Ishikawa (cell line): ENCODE measurements at regions not wholly inside any gene's neighbourhood (a gene's known extent, or its start where the extent isn't known, plus 50 kb on each side); places are given as distances from the start of the nearest gene placed in this dataset.

Experiments used
- CEBPB ChIP-seq: IDR thresholded peaks from 2 replicates; pipeline ENCODE4 v1.6.1; 2012
- CREB1 ChIP-seq: IDR thresholded peaks from 2 replicates; pipeline ENCODE4 v1.6.1; 2012; ENCODE audit warnings: low read depth
- EGR1 ChIP-seq: IDR thresholded peaks from 2 replicates; pipeline ENCODE4 v1.6.1; 2012
- EP300 ChIP-seq: IDR thresholded peaks from 2 replicates; pipeline ENCODE4 v1.6.1; 2012; ENCODE audit warnings: borderline replicate concordance
- FOXM1 ChIP-seq: IDR thresholded peaks from 2 replicates; pipeline ENCODE4 v1.6.1; 2012; ENCODE audit warnings: low read depth, borderline replicate concordance
- NFIC ChIP-seq: IDR thresholded peaks from 2 replicates; pipeline ENCODE4 v1.6.1; 2012
- RAD21 ChIP-seq: IDR thresholded peaks from 2 replicates; pipeline ENCODE4 v1.6.1; 2012; ENCODE audit warnings: low read depth
- REST ChIP-seq: IDR thresholded peaks from 2 replicates; pipeline ENCODE4 v1.6.1; 2012; ENCODE audit warnings: low read depth, mild to moderate bottlenecking
- TAF1 ChIP-seq: IDR thresholded peaks from 2 replicates; pipeline ENCODE4 v1.6.1; 2012; ENCODE audit warnings: low read depth, mild to moderate bottlenecking
- TCF12 ChIP-seq: IDR thresholded peaks from 2 replicates; pipeline ENCODE4 v1.6.1; 2012; ENCODE audit warnings: low read depth
- TEAD4 ChIP-seq: IDR thresholded peaks from 2 replicates; pipeline ENCODE4 v1.6.1; 2012
- YY1 ChIP-seq: IDR thresholded peaks from 2 replicates; pipeline ENCODE4 v1.6.1; 2012; ENCODE audit warnings: low read depth
- ZBTB7A ChIP-seq: IDR thresholded peaks from 2 replicates; pipeline ENCODE4 v1.6.1; 2012; ENCODE audit warnings: low read depth
- TF ChIP-seq, protein P1 (sequence below): IDR thresholded peaks from 2 replicates; pipeline ENCODE4 v1.6.1; 2012

GRCh38 chr22:47228767-47229166, 466.3 kb downstream of the TBC1D22A start:
- TF ChIP-seq CEBPB (no peak), NFIC (no peak), TCF12 (no peak), YY1 (no peak), FOXM1 (no peak), ZBTB7A (no peak), EP300 (no peak), REST (no peak), TEAD4 (no peak), TAF1 (no peak), CREB1 (no peak), EGR1 (no peak), RAD21 (no peak)
- TF ChIP-seq, protein P1, sequence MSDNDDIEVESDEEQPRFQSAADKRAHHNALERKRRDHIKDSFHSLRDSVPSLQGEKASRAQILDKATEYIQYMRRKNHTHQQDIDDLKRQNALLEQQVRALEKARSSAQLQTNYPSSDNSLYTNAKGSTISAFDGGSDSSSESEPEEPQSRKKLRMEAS, result no peak

DNA sequence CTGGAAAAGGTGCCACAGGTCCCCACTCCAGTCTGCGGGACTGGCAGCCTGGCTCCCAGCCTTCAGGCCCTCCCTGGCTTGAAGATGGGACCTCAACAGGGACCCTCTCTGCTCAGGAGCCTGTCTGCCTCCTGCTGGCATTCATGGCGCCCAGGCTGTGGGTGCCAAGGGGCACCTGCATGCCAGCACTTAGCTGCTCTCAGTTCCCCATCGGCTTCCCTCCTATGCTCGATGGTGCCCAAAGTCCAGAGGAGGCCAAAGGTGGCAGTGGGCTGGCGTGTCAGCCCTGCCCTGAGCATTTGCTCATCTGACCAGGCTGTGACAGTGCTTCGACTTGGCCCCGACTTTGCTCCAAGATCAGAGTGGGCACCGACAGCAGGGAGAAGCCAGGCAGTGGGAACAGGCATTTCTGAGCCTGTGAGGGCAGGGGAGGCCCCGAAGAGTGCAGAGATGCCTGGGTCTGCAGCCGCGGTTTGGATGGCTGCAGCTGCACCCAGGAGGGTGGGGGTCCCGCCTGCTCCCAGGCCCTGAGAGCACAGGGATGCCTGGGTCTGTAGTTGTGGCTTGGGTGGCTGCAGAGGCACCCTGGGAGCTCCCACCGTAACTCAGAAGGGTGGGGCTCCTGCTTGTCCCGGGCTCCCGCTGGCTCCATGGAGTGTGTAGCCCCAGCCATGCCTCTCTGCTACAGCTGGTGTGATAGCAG, 463.6 kb downstream of the TBC1D22A start:
- TF ChIP-seq NFIC (no peak), TAF1 (no peak), FOXM1 (no peak), YY1 (no peak), EGR1 (no peak), TEAD4 (no peak), TCF12 (no peak), EP300 (no peak)
- TF ChIP-seq, protein P1, result no peak

DNA sequence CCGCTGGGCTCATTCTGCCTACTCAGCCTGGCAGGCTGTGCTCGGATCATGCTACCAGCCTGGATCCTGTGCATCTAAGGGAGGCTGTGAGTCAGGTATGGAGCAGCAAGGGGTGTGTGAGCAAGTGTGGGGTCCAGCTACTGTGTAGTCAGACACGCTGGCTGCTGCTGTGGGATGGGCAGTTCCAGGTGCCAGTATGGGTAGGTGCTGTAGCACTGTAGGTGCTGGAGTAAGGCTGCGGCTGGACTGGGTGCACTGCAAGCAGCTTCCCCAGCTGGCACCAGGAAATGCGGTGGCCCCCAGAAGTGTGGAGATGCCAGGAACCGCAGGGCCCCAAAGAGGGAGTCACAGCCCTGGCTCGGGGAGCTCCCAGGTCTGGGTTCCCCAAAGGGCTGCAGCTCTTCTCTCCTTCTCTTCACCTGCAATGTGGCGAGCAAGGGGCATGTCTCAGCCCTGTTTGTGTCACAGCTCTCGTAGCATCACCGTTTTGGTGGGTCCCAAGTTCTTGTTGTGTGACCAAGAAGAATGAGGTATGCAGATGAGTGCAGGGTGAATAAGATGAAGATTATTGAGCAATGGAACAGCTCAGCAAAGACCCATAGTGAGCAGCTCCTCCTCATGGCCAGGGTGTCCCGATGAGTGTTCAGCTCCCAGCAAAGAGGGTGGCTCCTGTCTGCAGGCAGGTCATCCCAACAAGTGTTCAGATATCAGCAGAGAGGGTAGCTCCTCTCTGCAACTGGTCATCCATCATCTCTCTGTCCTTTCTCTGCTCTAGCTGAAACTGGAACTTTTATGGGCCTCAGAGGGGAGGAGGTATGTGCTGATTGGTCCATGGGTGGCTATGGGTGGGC, 462.9 kb downstream of the TBC1D22A start:
- TF ChIP-seq NFIC (no peak), ZBTB7A (no peak)
